ENCODE measurements at regions not wholly inside any gene's neighbourhood (a gene's known extent, or its start where the extent isn't known, plus 50 kb on each side); places are given as distances from the start of the nearest gene placed in this dataset.

DNA sequence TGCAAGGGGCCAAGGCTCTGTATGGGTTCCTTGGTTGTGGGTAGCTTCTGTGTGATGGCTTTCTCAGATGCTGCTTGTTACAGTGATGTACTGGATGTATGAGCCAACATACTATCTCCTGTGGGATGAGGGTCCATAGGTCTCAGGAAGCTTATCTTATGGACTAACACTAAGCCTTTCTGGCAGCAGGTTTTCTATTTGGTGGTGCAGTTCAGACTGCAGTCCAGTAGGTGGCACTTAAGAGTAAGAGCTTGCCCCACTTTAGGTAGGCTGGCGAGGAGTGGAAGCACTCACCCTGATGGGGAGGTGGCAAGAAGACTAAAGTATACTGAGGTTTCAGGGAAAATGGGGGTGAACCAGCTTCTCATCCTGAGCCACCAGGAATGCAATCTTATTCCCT, 306.7 kb upstream of the MAOA start:
- ChIA-PET CTCF (interaction anchor here (1.1 to 1.8 kb wide), 4 partner anchors 14 to 404 kb away, joined by 3 to 5 read pairs (median 4); no protein-coding TSS in a partner anchor), POLR2A (no interaction called here)
- TF ChIP-seq NFRKB (IDR thresholded peaks at IDR 0.05), result no peak
- peak; percentile 34 for DNase-seq (ENCODE audit: extremely low spot score)

DNA sequence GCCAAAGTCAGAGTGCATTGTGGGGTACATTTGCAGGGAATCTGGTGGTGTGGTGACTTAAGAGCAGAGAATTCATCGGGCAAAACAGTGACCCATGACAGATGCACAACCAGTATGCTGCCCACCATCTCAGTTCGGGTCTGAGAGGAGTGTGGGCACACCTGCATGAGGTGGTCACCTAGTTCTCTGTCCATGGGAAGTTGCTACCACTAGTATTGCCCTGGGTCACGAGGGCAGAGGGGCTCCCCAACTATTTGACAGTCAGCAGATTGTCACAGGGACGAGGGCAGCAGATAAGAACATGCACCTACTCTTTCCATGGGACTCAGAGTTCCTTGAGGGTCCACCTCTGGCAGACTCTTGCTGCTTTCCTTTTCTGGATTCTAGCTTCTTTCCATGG, 305.2 kb upstream of the MAOA start:
- TF ChIP-seq SP1 (IDR thresholded peaks at IDR 0.05), result no peak
- DNase-seq (ENCODE audit: extremely low spot score), result no peak
- ChIA-PET POLR2A (no interaction called here), CTCF (no interaction called here)

DNA sequence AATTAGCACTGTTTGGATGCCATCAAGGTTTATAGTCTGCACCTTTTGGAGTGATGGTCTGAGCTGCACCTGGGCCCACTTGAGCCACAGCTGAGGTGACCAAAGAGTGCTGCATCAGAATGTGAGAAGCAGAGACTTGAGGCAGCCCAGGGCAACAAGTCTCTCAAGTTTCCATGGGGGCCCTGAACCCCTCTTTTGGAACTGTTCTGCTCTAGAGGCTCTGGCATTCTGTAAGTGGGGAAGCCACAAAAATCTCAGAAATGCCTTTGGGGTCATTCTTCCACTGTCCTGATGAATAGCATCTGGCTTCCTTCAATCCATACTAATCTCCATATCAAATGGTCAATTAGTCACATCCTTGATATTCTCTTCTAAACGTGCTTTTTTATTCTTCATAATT, 298.4 kb upstream of the MAOA start:
- no peak for DNase-seq (ENCODE audit: extremely low spot score)
- no peak for TF ChIP-seq TARDBP (IDR thresholded peaks at IDR 0.05)
- TF ChIP-seq ELF4 (IDR thresholded peaks at IDR 0.05), result no peak
- TF ChIP-seq HDGF (IDR thresholded peaks at IDR 0.05; ENCODE audit: borderline replicate concordance), result no peak
- no peak for TF ChIP-seq ZNF384 (IDR thresholded peaks at IDR 0.05)
- no peak for TF ChIP-seq SUZ12 (IDR thresholded peaks at IDR 0.05)
- TF ChIP-seq, protein P1, sequence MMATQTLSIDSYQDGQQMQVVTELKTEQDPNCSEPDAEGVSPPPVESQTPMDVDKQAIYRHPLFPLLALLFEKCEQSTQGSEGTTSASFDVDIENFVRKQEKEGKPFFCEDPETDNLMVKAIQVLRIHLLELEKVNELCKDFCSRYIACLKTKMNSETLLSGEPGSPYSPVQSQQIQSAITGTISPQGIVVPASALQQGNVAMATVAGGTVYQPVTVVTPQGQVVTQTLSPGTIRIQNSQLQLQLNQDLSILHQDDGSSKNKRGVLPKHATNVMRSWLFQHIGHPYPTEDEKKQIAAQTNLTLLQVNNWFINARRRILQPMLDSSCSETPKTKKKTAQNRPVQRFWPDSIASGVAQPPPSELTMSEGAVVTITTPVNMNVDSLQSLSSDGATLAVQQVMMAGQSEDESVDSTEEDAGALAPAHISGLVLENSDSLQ (IDR thresholded peaks at IDR 0.05), result no peak
- TF ChIP-seq ARNT (IDR thresholded peaks at IDR 0.05), result no peak
- TF ChIP-seq L3MBTL2 (conservative IDR thresholded peaks at IDR 0.05), result no peak
- no peak for TF ChIP-seq SP1 (IDR thresholded peaks at IDR 0.05)
- TF ChIP-seq LEF1 (IDR thresholded peaks at IDR 0.05; ENCODE audit: borderline replicate concordance), result no peak
- no peak for TF ChIP-seq FOXM1 (IDR thresholded peaks at IDR 0.05; ENCODE audit: borderline replicate concordance)
- no peak for TF ChIP-seq NFRKB (IDR thresholded peaks at IDR 0.05)
- TF ChIP-seq FOXK2 (IDR thresholded peaks at IDR 0.05), result no peak
- no peak for TF ChIP-seq FOXA1 (IDR thresholded peaks at IDR 0.05)
- TF ChIP-seq BHLHE40 (IDR thresholded peaks at IDR 0.05; ENCODE audit: borderline replicate concordance), result no peak
- CTCF ChIA-PET, result no interaction called here
- POLR2A ChIA-PET, result no interaction called here

DNA sequence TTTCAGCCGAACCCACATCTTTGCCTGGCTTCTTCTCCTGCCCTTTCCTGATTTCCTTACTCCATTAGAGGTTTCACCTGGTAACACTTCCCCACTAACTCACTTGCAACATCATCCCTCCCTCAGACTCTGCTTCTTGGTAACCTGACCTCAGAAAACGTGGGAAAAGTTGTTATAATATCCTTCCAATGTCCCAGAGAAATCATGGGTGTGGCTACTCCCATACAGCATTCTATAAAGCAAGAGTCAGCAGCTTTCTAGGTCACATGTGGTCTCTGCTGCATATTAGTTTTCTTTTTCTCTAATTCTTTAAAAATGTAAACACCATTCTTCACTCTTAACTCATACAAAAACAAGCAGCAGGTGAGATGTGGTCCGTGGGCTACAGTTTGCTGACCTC, 283.1 kb upstream of the MAOA start:
- CTCF ChIA-PET, result interaction anchor here (1.3 kb wide), 1 partner anchor 23 kb away, joined by 3 read pairs; no protein-coding TSS in a partner anchor
- no peak for DNase-seq (ENCODE audit: extremely low spot score)
- TF ChIP-seq FOXA1 (IDR thresholded peaks at IDR 0.05), result no peak
- no peak for TF ChIP-seq ZNF384 (IDR thresholded peaks at IDR 0.05)
- no peak for TF ChIP-seq FOXK2 (IDR thresholded peaks at IDR 0.05)
- no peak for TF ChIP-seq CTBP1 (IDR thresholded peaks at IDR 0.05; ENCODE audit: borderline replicate concordance)
- no peak for TF ChIP-seq ARNT (IDR thresholded peaks at IDR 0.05)
- TF ChIP-seq, protein P1 (IDR thresholded peaks at IDR 0.05), result no peak
- TF ChIP-seq L3MBTL2 (conservative IDR thresholded peaks at IDR 0.05), result no peak
- TF ChIP-seq BHLHE40 (IDR thresholded peaks at IDR 0.05; ENCODE audit: borderline replicate concordance), result no peak
- no peak for TF ChIP-seq ELF4 (IDR thresholded peaks at IDR 0.05)
- TF ChIP-seq SUZ12 (IDR thresholded peaks at IDR 0.05), result no peak
- no peak for TF ChIP-seq TARDBP (IDR thresholded peaks at IDR 0.05)
- no peak for TF ChIP-seq FOXM1 (IDR thresholded peaks at IDR 0.05; ENCODE audit: borderline replicate concordance)
- TF ChIP-seq LEF1 (IDR thresholded peaks at IDR 0.05; ENCODE audit: borderline replicate concordance), result no peak
- no peak for TF ChIP-seq NFRKB (IDR thresholded peaks at IDR 0.05)
- TF ChIP-seq SP1 (IDR thresholded peaks at IDR 0.05), result no peak
- TF ChIP-seq HDGF (IDR thresholded peaks at IDR 0.05; ENCODE audit: borderline replicate concordance), result no peak
- POLR2A ChIA-PET, result no interaction called here

DNA sequence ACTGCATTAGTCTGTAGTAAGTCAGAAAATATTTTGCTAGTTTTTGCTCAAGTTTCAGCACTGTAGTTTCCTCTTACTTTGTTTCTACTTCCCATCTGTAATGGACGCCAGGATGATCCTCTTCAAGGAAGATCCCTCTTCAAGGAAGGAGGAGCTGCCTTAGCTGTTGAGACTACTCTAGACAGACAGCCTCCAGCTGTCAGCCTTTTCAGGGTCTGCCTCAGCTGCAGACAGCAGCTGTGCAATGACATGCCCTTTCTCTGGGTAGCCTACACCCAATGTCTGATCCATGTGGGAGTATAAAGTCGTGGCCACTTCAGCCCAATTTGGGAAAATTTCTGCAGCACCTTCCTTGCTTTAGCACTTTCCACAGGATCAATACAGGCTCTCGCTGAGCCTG, 281.0 kb upstream of the MAOA start:
- no peak for TF ChIP-seq BHLHE40 (IDR thresholded peaks at IDR 0.05; ENCODE audit: borderline replicate concordance)
- no peak for TF ChIP-seq FOXM1 (IDR thresholded peaks at IDR 0.05; ENCODE audit: borderline replicate concordance)
- no peak for TF ChIP-seq ZNF384 (IDR thresholded peaks at IDR 0.05)
- no peak for TF ChIP-seq ELF4 (IDR thresholded peaks at IDR 0.05)
- no peak for TF ChIP-seq FOXA1 (IDR thresholded peaks at IDR 0.05)
- CTCF ChIA-PET, result no interaction called here
- no peak for DNase-seq (ENCODE audit: extremely low spot score)
- POLR2A ChIA-PET, result no interaction called here

DNA sequence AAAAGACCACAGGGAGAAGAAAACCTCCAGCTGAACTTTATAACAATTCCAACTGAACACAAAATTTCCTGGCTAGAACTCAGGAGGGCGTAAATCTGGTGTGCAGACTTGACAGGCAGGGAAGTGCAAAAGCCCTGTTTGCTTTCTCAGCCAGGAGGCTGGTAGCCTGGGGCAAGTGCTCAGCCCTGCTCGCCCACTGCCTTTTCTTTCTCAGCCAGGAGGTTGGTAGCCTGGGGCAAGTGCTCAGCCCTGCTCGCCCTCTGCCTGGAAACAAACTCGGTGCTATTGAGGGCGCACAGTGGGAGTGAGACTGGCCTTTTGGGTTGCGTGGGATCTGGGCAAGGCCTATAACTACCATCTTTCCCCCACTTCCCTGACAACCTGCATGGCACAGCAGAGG, 275.4 kb upstream of the MAOA start:
- ChIA-PET POLR2A (no interaction called here), CTCF (interaction anchor here (0.6 kb wide), 1 partner anchor 65 kb away, joined by 3 read pairs; no protein-coding TSS in a partner anchor)
- DNase-seq (ENCODE audit: extremely low spot score), result no peak
- TF ChIP-seq FOXK2 (IDR thresholded peaks at IDR 0.05), result no peak
- no peak for TF ChIP-seq ZNF384 (IDR thresholded peaks at IDR 0.05)
- no peak for TF ChIP-seq NFRKB (IDR thresholded peaks at IDR 0.05)
- no peak for TF ChIP-seq TARDBP (IDR thresholded peaks at IDR 0.05)
- TF ChIP-seq SUZ12 (IDR thresholded peaks at IDR 0.05), result no peak
- TF ChIP-seq ARNT (IDR thresholded peaks at IDR 0.05), result no peak
- no peak for TF ChIP-seq HDGF (IDR thresholded peaks at IDR 0.05; ENCODE audit: borderline replicate concordance)
- TF ChIP-seq FOXA1 (IDR thresholded peaks at IDR 0.05), result no peak
- no peak for TF ChIP-seq SP1 (IDR thresholded peaks at IDR 0.05)
- no peak for TF ChIP-seq CTBP1 (IDR thresholded peaks at IDR 0.05; ENCODE audit: borderline replicate concordance)
- no peak for TF ChIP-seq FOXM1 (IDR thresholded peaks at IDR 0.05; ENCODE audit: borderline replicate concordance)
- TF ChIP-seq ELF4 (IDR thresholded peaks at IDR 0.05), result no peak
- TF ChIP-seq, protein P1 (IDR thresholded peaks at IDR 0.05), result no peak

DNA sequence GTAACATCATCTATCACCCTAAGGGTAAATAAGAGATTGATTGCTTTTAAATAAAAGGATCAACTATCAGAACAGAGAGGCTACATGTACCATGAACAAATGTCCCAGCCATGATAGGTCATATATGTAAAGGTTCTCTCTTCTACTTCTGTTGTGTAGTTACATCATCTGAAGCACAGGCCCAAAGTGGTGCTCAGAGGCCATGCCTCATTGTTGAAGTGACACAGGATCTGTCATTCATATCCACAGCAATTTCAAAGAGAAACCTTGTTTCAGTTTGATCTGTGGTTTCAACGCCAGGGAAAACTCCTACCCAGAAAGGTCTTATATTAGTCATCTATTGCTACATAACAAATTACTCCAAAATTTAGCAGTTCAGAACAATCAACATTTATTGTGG, 269.2 kb upstream of the MAOA start:
- POLR2A ChIA-PET, result no interaction called here
- no peak for TF ChIP-seq SP1 (IDR thresholded peaks at IDR 0.05)
- CTCF ChIA-PET, result no interaction called here
- no peak for DNase-seq (ENCODE audit: extremely low spot score)

Data from HEK293T (cell line).